Ishikawa (cell line): ENCODE measurements at regions not wholly inside any gene's neighbourhood (a gene's known extent, or its start where the extent isn't known, plus 50 kb on each side); places are given as distances from the start of the nearest gene placed in this dataset.

ENCODE experiments used
- CEBPB ChIP-seq: IDR thresholded peaks from 2 replicates; pipeline ENCODE4 v1.6.1; 2012
- CREB1 ChIP-seq: IDR thresholded peaks from 2 replicates; pipeline ENCODE4 v1.6.1; 2012; ENCODE audit warnings: low read depth
- EGR1 ChIP-seq: IDR thresholded peaks from 2 replicates; pipeline ENCODE4 v1.6.1; 2012
- EP300 ChIP-seq: IDR thresholded peaks from 2 replicates; pipeline ENCODE4 v1.6.1; 2012; ENCODE audit warnings: borderline replicate concordance
- FOXM1 ChIP-seq: IDR thresholded peaks from 2 replicates; pipeline ENCODE4 v1.6.1; 2012; ENCODE audit warnings: low read depth, borderline replicate concordance
- RAD21 ChIP-seq: IDR thresholded peaks from 2 replicates; pipeline ENCODE4 v1.6.1; 2012; ENCODE audit warnings: low read depth
- TAF1 ChIP-seq: IDR thresholded peaks from 2 replicates; pipeline ENCODE4 v1.6.1; 2012; ENCODE audit warnings: low read depth, mild to moderate bottlenecking
- TEAD4 ChIP-seq: IDR thresholded peaks from 2 replicates; pipeline ENCODE4 v1.6.1; 2012
- YY1 ChIP-seq: IDR thresholded peaks from 2 replicates; pipeline ENCODE4 v1.6.1; 2012; ENCODE audit warnings: low read depth
- TF ChIP-seq, protein P1 (sequence below): IDR thresholded peaks from 2 replicates; pipeline ENCODE4 v1.6.1; 2012; ENCODE audit warnings: low read depth, mild to moderate bottlenecking

- TF ChIP-seq YY1 (no peak), CREB1 (no peak), TAF1 (no peak), EP300 (no peak), CEBPB (no peak), EGR1 (no peak), FOXM1 (no peak), TEAD4 (no peak), RAD21 (no peak)
- TF ChIP-seq, protein P1, sequence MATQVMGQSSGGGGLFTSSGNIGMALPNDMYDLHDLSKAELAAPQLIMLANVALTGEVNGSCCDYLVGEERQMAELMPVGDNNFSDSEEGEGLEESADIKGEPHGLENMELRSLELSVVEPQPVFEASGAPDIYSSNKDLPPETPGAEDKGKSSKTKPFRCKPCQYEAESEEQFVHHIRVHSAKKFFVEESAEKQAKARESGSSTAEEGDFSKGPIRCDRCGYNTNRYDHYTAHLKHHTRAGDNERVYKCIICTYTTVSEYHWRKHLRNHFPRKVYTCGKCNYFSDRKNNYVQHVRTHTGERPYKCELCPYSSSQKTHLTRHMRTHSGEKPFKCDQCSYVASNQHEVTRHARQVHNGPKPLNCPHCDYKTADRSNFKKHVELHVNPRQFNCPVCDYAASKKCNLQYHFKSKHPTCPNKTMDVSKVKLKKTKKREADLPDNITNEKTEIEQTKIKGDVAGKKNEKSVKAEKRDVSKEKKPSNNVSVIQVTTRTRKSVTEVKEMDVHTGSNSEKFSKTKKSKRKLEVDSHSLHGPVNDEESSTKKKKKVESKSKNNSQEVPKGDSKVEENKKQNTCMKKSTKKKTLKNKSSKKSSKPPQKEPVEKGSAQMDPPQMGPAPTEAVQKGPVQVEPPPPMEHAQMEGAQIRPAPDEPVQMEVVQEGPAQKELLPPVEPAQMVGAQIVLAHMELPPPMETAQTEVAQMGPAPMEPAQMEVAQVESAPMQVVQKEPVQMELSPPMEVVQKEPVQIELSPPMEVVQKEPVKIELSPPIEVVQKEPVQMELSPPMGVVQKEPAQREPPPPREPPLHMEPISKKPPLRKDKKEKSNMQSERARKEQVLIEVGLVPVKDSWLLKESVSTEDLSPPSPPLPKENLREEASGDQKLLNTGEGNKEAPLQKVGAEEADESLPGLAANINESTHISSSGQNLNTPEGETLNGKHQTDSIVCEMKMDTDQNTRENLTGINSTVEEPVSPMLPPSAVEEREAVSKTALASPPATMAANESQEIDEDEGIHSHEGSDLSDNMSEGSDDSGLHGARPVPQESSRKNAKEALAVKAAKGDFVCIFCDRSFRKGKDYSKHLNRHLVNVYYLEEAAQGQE = no peak
These were observed 620.6 kb downstream of the IRS1 start for GRCh38 chr2:226179010-226179409.
